OCI-LY7 (cell line): ENCODE measurements at regions not wholly inside any gene's neighbourhood (a gene's known extent, or its start where the extent isn't known, plus 50 kb on each side); places are given as distances from the start of the nearest gene placed in this dataset.

ENCODE experiments used
- EZH2phosphoT487 ChIP-seq: fragments of 200-600 bp; sonication (generic); IDR thresholded peaks from 2 replicates; pipeline ENCODE4 v1.6.1; 2018; ENCODE audit warnings: low read depth, borderline replicate concordance, mild to moderate bottlenecking, mixed run types, antibody characterized with exemption, low read length, moderate library complexity, mixed read lengths
- TF ChIP-seq, protein P1 (sequence below): fragments of 200-600 bp; sonication (generic); conservative IDR thresholded peaks from 2 replicates; pipeline ENCODE4 v1.5.1; 2014; ENCODE audit warnings: mild to moderate bottlenecking, antibody characterized with exemption, low read length, moderate library complexity, mixed read lengths

DNA sequence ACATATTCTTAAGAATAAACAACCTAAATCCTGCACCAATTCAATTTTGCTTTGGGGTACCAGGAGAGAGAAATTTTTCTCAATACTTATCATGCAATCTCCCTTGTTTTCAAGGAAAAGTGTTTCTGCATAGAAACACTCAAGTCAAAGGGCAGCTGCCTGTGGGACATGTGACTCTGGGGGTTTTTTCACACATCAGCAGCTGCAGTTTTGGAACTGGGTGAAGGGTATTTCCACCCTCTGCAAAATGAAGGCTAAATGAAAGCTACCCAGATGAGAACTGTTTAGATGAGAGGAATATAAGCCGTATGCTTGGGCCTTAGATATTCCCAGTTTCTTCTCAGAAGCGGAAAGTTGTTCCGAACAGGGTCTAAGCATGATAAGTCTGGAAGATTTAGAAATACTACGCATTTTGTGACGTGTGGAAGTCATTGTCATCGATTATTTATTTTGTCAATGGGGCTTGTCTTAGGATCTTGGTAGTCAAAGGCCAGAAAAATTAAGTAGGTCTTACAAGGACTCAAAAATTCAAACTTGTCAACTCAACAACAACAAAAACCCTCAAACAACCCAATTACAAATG, 64.3 kb upstream of the BOD1 start:
- TF ChIP-seq, protein P1, sequence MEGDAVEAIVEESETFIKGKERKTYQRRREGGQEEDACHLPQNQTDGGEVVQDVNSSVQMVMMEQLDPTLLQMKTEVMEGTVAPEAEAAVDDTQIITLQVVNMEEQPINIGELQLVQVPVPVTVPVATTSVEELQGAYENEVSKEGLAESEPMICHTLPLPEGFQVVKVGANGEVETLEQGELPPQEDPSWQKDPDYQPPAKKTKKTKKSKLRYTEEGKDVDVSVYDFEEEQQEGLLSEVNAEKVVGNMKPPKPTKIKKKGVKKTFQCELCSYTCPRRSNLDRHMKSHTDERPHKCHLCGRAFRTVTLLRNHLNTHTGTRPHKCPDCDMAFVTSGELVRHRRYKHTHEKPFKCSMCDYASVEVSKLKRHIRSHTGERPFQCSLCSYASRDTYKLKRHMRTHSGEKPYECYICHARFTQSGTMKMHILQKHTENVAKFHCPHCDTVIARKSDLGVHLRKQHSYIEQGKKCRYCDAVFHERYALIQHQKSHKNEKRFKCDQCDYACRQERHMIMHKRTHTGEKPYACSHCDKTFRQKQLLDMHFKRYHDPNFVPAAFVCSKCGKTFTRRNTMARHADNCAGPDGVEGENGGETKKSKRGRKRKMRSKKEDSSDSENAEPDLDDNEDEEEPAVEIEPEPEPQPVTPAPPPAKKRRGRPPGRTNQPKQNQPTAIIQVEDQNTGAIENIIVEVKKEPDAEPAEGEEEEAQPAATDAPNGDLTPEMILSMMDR = no peak
- TF ChIP-seq EZH2phosphoT487 = no peak
